ENCODE measurements at regions not wholly inside any gene's neighbourhood (a gene's known extent, or its start where the extent isn't known, plus 50 kb on each side); places are given as distances from the start of the nearest gene placed in this dataset.

DNA sequence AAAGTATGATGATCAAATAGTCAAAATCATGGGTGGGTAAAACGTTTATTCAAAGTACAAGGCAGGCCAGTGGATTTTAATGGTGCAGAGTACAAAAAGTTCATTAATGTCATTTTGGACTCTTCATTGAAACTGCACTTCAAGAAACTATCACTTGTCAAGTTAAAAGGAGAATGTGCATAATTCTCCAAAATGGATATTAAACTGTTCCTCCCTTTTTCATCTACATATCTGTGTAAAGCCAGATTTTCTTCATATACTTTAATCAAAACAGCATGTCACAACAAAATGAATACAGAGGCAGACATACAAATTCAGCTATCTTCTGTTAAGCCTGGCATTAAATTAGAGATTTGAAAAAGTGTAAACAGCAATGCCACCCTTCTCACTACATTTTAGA is 401.6 kb downstream of the NR2F1-AS1 start:
- H3K27ac ChIP-seq: no peak overlapping the region
- H3K27me3 ChIP-seq (ENCODE audit: low read depth): no peaks in the 10 kb centered on the region
- no peaks in the 10 kb centered on the region for H3K4me1 ChIP-seq
- DNase-seq (no peak), ATAC-seq (no peak)
- TF ChIP-seq, protein P1, sequence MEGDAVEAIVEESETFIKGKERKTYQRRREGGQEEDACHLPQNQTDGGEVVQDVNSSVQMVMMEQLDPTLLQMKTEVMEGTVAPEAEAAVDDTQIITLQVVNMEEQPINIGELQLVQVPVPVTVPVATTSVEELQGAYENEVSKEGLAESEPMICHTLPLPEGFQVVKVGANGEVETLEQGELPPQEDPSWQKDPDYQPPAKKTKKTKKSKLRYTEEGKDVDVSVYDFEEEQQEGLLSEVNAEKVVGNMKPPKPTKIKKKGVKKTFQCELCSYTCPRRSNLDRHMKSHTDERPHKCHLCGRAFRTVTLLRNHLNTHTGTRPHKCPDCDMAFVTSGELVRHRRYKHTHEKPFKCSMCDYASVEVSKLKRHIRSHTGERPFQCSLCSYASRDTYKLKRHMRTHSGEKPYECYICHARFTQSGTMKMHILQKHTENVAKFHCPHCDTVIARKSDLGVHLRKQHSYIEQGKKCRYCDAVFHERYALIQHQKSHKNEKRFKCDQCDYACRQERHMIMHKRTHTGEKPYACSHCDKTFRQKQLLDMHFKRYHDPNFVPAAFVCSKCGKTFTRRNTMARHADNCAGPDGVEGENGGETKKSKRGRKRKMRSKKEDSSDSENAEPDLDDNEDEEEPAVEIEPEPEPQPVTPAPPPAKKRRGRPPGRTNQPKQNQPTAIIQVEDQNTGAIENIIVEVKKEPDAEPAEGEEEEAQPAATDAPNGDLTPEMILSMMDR (IDR thresholded peaks at IDR 0.05): no peak
- H3K9me3 ChIP-seq: no peaks in the 10 kb centered on the region
- H3K4me3 ChIP-seq: no peak overlapping the region
- intact Hi-C loops (cut with DNase I): no loop called here
- H3K36me3 ChIP-seq: no peaks in the 10 kb centered on the region

DNA sequence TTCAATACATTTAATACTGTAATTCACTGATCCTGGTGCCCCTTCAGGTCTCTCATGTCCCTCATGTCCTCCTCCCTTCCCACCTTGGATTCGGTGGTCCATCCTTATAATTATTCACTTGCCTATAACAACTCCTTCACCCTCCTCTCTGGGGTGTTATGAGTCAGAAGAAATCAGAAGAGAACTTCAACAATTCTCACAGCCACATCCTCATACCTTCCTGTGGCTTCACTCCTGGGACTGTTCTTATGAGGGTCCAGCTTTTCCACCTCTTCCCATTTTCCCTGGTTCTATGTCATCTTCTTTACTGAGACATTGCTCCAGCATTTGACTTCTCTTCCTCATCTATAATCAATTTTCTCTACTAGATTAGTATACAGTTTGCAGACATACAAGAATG is 406.1 kb downstream of the NR2F1-AS1 start:
- ATAC-seq (no peak), DNase-seq (no peak)
- Histone ChIP-seq H3K36me3 (no peaks in the 10 kb centered on the region), H3K27ac (no peak overlapping the region), H3K27me3 (ENCODE audit: low read depth) (no peaks in the 10 kb centered on the region), H3K4me1 (no peaks in the 10 kb centered on the region), H3K9me3 (no peaks in the 10 kb centered on the region), H3K4me3 (no peak overlapping the region)
- intact Hi-C loops (cut with DNase I): no loop called here
- TF ChIP-seq, protein P1 (IDR thresholded peaks at IDR 0.05): no peak

DNA sequence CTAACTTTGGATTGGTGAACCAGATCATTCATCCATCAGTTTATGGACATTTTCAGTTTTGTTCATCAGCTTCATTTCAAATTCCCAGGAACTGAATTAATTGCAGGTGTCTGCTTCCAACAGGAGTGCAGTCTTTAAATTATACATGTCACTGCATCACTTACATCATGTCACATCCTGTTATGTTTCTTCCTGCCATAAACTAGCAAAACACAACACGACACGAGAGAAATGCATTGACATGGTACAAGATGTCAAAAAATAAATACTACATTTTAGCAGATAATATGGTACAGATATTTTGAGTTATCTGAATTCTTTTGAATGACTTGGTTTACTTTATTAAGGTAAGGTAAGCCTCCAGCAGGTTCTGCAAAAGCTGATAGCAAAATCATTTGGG is 415.5 kb downstream of the NR2F1-AS1 start:
- H3K4me1 ChIP-seq: peaks cover 10% of the 10 kb centered on the region
- ATAC-seq (no peak), DNase-seq (no peak)
- H3K27me3 ChIP-seq (ENCODE audit: low read depth): no peaks in the 10 kb centered on the region
- intact Hi-C loops (cut with DNase I): no loop called here
- no peak overlapping the region for H3K4me3 ChIP-seq
- no peak overlapping the region for H3K27ac ChIP-seq
- H3K36me3 ChIP-seq: no peaks in the 10 kb centered on the region
- H3K9me3 ChIP-seq: no peaks in the 10 kb centered on the region
- TF ChIP-seq, protein P1 (IDR thresholded peaks at IDR 0.05): no peak

DNA sequence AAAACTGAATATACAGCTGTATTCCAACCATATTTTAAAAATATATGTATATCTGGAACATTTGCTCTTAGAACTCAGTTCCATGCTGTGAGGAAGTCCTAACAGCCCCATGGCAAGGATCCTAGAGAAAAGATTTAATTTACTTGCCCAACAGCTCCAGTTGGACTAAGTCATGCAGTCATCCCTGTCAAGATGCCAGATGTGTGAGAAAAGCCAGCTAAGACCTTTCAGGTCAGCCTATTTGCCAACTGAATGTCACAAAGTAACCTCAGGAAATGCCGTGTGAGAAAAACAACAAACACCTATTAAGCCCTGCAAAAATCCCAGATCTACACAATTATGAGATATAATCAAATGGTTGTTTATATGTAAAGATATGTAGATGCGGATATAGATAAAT is 416.3 kb downstream of the NR2F1-AS1 start:
- peaks cover 10% of the 10 kb centered on the region for H3K4me1 ChIP-seq
- H3K9me3 ChIP-seq: no peaks in the 10 kb centered on the region
- TF ChIP-seq, protein P1 (IDR thresholded peaks at IDR 0.05): no peak
- ATAC-seq (no peak), DNase-seq (no peak)
- H3K4me3 ChIP-seq: no peak overlapping the region
- intact Hi-C loops (cut with DNase I): no loop called here
- no peaks in the 10 kb centered on the region for H3K36me3 ChIP-seq
- no peaks in the 10 kb centered on the region for H3K27me3 ChIP-seq (ENCODE audit: low read depth)
- no peak overlapping the region for H3K27ac ChIP-seq

DNA sequence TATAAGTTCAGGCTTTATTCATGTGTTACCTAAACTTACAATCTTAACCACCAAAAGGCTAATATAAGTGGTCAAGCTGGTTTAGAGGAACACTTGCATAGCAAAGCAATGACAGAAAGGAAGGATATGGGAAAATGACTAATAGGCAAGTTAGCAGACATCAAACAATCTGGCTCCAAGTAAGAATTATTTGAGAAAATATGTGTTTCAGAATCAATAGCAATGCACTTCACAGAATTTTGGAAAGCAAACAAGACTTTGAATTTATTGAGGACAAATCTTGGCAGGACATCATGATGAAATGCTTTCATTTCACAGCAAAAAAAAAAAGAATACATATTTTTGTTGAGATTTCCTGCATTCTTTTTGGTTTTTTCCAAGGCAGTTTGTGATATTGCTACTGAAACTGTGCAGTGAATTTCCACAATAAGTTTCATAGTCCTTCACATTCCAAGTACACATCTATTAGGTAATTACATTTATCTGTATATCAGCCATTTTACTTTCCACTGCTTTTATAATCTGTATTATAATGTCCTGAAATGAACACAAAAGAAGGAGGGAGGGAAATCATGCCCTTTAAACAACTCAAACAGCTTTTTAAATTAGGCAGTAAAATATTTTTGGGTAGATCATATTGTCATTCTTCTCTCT is 417.9 kb downstream of the NR2F1-AS1 start:
- Histone ChIP-seq H3K4me3 (no peak overlapping the region), H3K36me3 (no peaks in the 10 kb centered on the region), H3K9me3 (no peaks in the 10 kb centered on the region), H3K27me3 (ENCODE audit: low read depth) (no peaks in the 10 kb centered on the region), H3K27ac (no peak overlapping the region), H3K4me1 (peaks cover 10% of the 10 kb centered on the region)
- intact Hi-C loops (cut with DNase I): no loop called here
- no peak for DNase-seq
- TF ChIP-seq, protein P1 (IDR thresholded peaks at IDR 0.05): no peak
- ATAC-seq: peak in 1 of 2 donors; percentile 26

Data from lower lobe of right lung (tissue), 2 donors.